OCI-LY7 (cell line): ENCODE measurements at regions not wholly inside any gene's neighbourhood (a gene's known extent, or its start where the extent isn't known, plus 50 kb on each side); places are given as distances from the start of the nearest gene placed in this dataset.

Source experiments
- BruUV-seq: library from RNA; stranded (reverse); fragments of 400-500 nt; replicated peaks from 2 replicates; lab custom pipeline; 2021; lab: Mats Ljungman, UMichigan
- CTCF ChIA-PET: fragments of 300-600 bp; sonication (Branson Sonifier 250); formaldehyde crosslinking; loops from one replicate; lab custom pipeline; 2022; ENCODE audit warnings: antibody characterized with exemption; ENCODE audit not compliant: unreplicated experiment; lab: Charles Lee
- POLR2A ChIA-PET: fragments of 300-600 bp; sonication (Branson Sonifier 250); formaldehyde crosslinking; loops from one replicate; lab custom pipeline; 2022; ENCODE audit warnings: antibody characterized with exemption; lab: Charles Lee
- DNase-seq: peaks from one replicate; pipeline ENCODE4 v3.0.0-alpha.2; 2015; ENCODE audit warnings: low spot score
- H2AFZ ChIP-seq: fragments of 200-600 bp; sonication (generic), shearing (Covaris generic); 2 replicates; pipeline ENCODE4 v1.6.1; 2014; ENCODE audit warnings: mild to moderate bottlenecking, antibody characterized with exemption, low read length, moderate library complexity
- H3K27ac ChIP-seq: fragments of 200-600 bp; sonication (generic); 2 replicates; pipeline ENCODE4 v1.5.1; 2014; ENCODE audit warnings: mixed run types, low read depth, mild to moderate bottlenecking, moderate library complexity, low read length, inconsistent platforms; ENCODE audit not compliant: poor library complexity, severe bottlenecking
- H3K36me3 ChIP-seq: fragments of 200-600 bp; sonication (generic); 2 replicates; pipeline ENCODE4 v1.6.1; 2014; ENCODE audit warnings: mild to moderate bottlenecking, antibody characterized with exemption, low read length, moderate library complexity, mixed read lengths; ENCODE audit not compliant: insufficient read depth
- H3K4me1 ChIP-seq: fragments of 200-600 bp; sonication (generic); 2 replicates; pipeline ENCODE4 v1.5.1; 2014; ENCODE audit warnings: mild to moderate bottlenecking, low read length; ENCODE audit not compliant: insufficient read depth, poor library complexity, severe bottlenecking
- H3K4me2 ChIP-seq: fragments of 200-600 bp; sonication (generic); 2 replicates; pipeline ENCODE4 v1.6.1; 2014; ENCODE audit warnings: mild to moderate bottlenecking, low read length
- H3K4me3 ChIP-seq: fragments of 200-600 bp; sonication (generic); 2 replicates; pipeline ENCODE4 v1.5.1; 2014; ENCODE audit warnings: mild to moderate bottlenecking, low read depth, low read length; ENCODE audit not compliant: poor library complexity, severe bottlenecking
- H3K79me2 ChIP-seq: fragments of 200-600 bp; sonication (generic); 2 replicates; pipeline ENCODE4 v1.6.1; 2016; ENCODE audit warnings: low read depth, mild to moderate bottlenecking, low read length, moderate library complexity, mixed read lengths; ENCODE audit not compliant: insufficient read depth
- H3K9me2 ChIP-seq: fragments of 200-600 bp; sonication (generic); 2 replicates; pipeline ENCODE4 v1.6.1; 2016; ENCODE audit warnings: mild to moderate bottlenecking, low read length, mixed read lengths; ENCODE audit not compliant: insufficient read depth
- H3K9me3 ChIP-seq: fragments of 200-600 bp; sonication (generic); 2 replicates; pipeline ENCODE4 v1.6.1; 2014; ENCODE audit warnings: mild to moderate bottlenecking, mixed run types, low read length, mixed read lengths
- H4K20me1 ChIP-seq: fragments of 200-600 bp; sonication (generic); 2 replicates; pipeline ENCODE4 v1.6.1; 2014; ENCODE audit warnings: mild to moderate bottlenecking, antibody characterized with exemption, low read length, moderate library complexity, mixed read lengths; ENCODE audit not compliant: insufficient read depth
- CTCF ChIP-seq: fragments of 200-600 bp; sonication (generic); conservative IDR thresholded peaks from 2 replicates; pipeline ENCODE4 v1.5.1; 2014; ENCODE audit warnings: mild to moderate bottlenecking, antibody characterized with exemption, low read length, moderate library complexity, mixed read lengths
- EZH2phosphoT487 ChIP-seq: fragments of 200-600 bp; sonication (generic); IDR thresholded peaks from 2 replicates; pipeline ENCODE4 v1.6.1; 2018; ENCODE audit warnings: low read depth, borderline replicate concordance, mild to moderate bottlenecking, mixed run types, antibody characterized with exemption, low read length, moderate library complexity, mixed read lengths
- intact Hi-C: fragments of 100-400 bp; cut with micrococcal nuclease; formaldehyde crosslinking; loops from one replicate; pipeline ENCODE4 v1.10.0; 2022; ENCODE audit not compliant: unreplicated experiment

DNA sequence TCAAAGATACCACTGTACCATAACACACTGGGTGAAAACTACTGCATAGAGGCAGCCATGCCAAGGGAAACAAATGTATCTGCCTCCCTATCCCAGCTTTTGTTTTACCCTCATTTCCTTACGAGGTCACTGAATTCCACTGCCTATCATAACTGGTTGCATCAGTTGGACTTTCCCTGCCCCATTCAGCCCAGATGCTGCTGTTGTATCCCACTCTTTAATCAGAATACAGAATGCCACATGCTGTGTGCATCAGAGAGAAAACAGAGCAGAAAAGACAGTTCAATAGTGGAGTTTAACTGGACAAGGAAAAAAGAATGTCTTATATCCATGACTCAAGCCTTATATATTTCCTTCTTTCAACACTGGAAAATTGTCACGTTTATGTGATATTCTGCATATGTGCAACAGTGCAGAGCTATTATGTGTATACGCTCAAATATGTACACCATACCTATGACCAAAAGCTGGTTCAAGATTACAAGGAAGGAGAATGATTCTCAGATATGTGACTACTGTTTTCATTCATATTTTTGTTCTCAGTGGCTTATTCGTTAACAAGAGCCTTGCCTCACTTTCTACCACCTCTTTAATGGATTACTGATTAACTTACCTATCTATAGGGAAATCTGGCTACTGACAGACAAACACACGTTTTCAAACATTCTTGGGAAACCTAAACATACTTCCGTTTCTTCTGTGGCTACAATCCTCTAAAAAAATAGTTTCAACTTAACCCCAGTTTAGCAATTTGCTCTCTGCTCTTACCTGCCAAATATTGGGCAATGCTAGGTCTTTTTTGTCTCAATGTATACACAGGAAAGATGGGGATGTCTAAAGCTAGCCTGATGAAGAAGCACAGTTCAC, 378.9 kb downstream of the SMARCA1 start:
- BruUV-seq = no TSS peak

DNA sequence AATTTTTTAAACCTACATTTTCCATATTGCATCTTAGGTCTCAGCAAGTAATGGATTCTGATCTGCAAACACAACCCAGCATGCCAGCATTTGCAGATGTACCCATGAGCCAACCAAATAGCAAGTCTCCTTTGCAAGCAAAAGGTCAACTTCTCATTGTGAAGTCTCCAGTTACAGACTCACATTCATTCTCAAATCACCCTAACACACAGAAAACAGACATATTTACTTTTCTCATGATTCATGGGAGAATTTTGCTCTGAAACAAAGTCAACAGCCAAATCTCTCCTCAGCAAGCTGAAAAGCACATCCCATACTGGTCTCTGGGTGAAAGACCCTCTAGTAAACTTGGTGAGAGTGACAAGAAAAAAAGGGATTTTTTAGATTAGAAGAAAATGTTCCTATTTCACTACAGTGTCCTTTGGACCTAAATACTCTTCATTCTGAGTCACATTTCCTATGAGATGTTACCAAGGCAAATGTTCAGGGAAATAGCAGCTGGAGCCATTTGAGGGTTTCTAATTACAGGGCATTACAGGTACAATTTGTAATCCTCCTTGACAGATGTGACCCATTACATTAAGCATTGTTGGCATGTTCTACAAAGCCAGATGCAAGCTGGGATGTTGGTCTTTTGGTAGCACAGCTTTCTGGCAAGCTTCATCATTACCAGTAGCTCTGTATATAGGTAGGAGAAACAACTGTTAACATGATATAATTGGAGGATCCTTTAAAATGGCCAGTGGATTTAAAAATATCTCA, 383.3 kb downstream of the SMARCA1 start:
- no peak overlapping the region for H3K27ac ChIP-seq
- BruUV-seq = no TSS peak
- DNase-seq = no peak
- no peaks in the 10 kb centered on the region for H4K20me1 ChIP-seq
- H3K4me2 ChIP-seq = no peak overlapping the region
- no peaks in the 10 kb centered on the region for H3K9me2 ChIP-seq
- ChIA-PET POLR2A (interaction anchor here (0.6 kb wide), 1 partner anchor 458 kb away, joined by 3 read pairs; no protein-coding TSS in a partner anchor), CTCF (no interaction called here)
- H3K4me1 ChIP-seq = no peaks in the 10 kb centered on the region
- H3K36me3 ChIP-seq = no peaks in the 10 kb centered on the region
- no peak for TF ChIP-seq EZH2phosphoT487
- no peak for TF ChIP-seq CTCF
- H2AFZ ChIP-seq = no peak overlapping the region
- no peaks in the 10 kb centered on the region for H3K9me3 ChIP-seq
- intact Hi-C loops = no loop called here
- no peaks in the 10 kb centered on the region for H3K79me2 ChIP-seq
- no peak overlapping the region for H3K4me3 ChIP-seq

More for the DNA sequence above, 378.9 kb downstream of the SMARCA1 start:
- Histone ChIP-seq H3K36me3 (no peaks in the 10 kb centered on the region), H2AFZ (no peak overlapping the region), H3K27ac (no peak overlapping the region), H3K9me2 (no peaks in the 10 kb centered on the region), H3K4me2 (no peak overlapping the region), H4K20me1 (no peaks in the 10 kb centered on the region), H3K4me1 (no peaks in the 10 kb centered on the region), H3K4me3 (no peak overlapping the region), H3K79me2 (no peaks in the 10 kb centered on the region), H3K9me3 (no peaks in the 10 kb centered on the region)
- intact Hi-C loops = no loop called here
- POLR2A ChIA-PET = no interaction called here
- CTCF ChIA-PET = no interaction called here
- no peak for DNase-seq
- TF ChIP-seq EZH2phosphoT487 (no peak), CTCF (no peak)
